Osteoblast (primary cell): ENCODE measurements at regions not wholly inside any gene's neighbourhood (a gene's known extent, or its start where the extent isn't known, plus 50 kb on each side); places are given as distances from the start of the nearest gene placed in this dataset.

Experiments
- DNase-seq: peaks from one replicate; pipeline ENCODE4 v3.0.0; 2011; ENCODE audit warnings: low spot score, mixed read lengths; ENCODE audit not compliant: insufficient read length; ENCODE audit errors: missing footprints
- H2AFZ ChIP-seq: 2 replicates; pipeline ENCODE4 v1.6.0; 2011; ENCODE audit warnings: mild to moderate bottlenecking, low read length
- H3K27ac ChIP-seq: 2 replicates; pipeline ENCODE4 v1.5.1; 2011; ENCODE audit warnings: mild to moderate bottlenecking, low read depth, low read length, moderate library complexity
- H3K27me3 ChIP-seq: 2 replicates; pipeline ENCODE4 v1.6.0; 2012; ENCODE audit warnings: mild to moderate bottlenecking, control low read depth, inconsistent platforms, low read length, moderate library complexity; ENCODE audit not compliant: insufficient read depth
- H3K36me3 ChIP-seq: 2 replicates; pipeline ENCODE4 v1.5.1; 2011; ENCODE audit warnings: mild to moderate bottlenecking, low read length, control low read depth, moderate library complexity; ENCODE audit not compliant: insufficient read depth
- H3K4me1 ChIP-seq: 2 replicates; pipeline ENCODE4 v1.5.1; 2011; ENCODE audit warnings: mild to moderate bottlenecking, low read length, control low read depth, moderate library complexity; ENCODE audit not compliant: insufficient read depth
- H3K4me2 ChIP-seq: 2 replicates; pipeline ENCODE4 v1.6.0; 2011; ENCODE audit warnings: mild to moderate bottlenecking, low read length; ENCODE audit not compliant: insufficient read depth
- H3K4me3 ChIP-seq: fragments of 200-600 bp; sonication (generic); 3 replicates; pipeline ENCODE4 v1.5.1; 2012; ENCODE audit warnings: mild to moderate bottlenecking, low read length, inconsistent platforms; ENCODE audit not compliant: insufficient read depth
- H3K79me2 ChIP-seq: 2 replicates; pipeline ENCODE4 v1.6.0; 2012; ENCODE audit warnings: mild to moderate bottlenecking, low read length, control low read depth, inconsistent platforms; ENCODE audit not compliant: insufficient read depth
- H3K9me3 ChIP-seq: 2 replicates; pipeline ENCODE4 v1.5.1; 2011; ENCODE audit warnings: low read depth, low read length, control low read depth
- H4K20me1 ChIP-seq: 2 replicates; pipeline ENCODE4 v1.6.0; 2012; ENCODE audit warnings: mild to moderate bottlenecking, low read length, control low read depth; ENCODE audit not compliant: insufficient read depth
- TF ChIP-seq, protein P1 (sequence below): IDR thresholded peaks from 2 replicates; pipeline ENCODE4 v1.5.1; 2011; ENCODE audit warnings: mild to moderate bottlenecking, low read depth, low read length, moderate library complexity; ENCODE audit errors: extremely low read depth

GRCh38 chr12:19972325-19973288, 395.7 kb upstream of the PDE3A start:
- H3K27me3 ChIP-seq, result no peaks in the 10 kb centered on the region
- no peak for DNase-seq
- no peak overlapping the region for H3K27ac ChIP-seq
- H4K20me1 ChIP-seq, result no peaks in the 10 kb centered on the region
- no peak overlapping the region for H3K4me2 ChIP-seq
- H2AFZ ChIP-seq, result no peak overlapping the region
- H3K4me1 ChIP-seq, result peaks cover 24% of the 10 kb centered on the region
- H3K4me3 ChIP-seq, result no peak overlapping the region
- TF ChIP-seq, protein P1, sequence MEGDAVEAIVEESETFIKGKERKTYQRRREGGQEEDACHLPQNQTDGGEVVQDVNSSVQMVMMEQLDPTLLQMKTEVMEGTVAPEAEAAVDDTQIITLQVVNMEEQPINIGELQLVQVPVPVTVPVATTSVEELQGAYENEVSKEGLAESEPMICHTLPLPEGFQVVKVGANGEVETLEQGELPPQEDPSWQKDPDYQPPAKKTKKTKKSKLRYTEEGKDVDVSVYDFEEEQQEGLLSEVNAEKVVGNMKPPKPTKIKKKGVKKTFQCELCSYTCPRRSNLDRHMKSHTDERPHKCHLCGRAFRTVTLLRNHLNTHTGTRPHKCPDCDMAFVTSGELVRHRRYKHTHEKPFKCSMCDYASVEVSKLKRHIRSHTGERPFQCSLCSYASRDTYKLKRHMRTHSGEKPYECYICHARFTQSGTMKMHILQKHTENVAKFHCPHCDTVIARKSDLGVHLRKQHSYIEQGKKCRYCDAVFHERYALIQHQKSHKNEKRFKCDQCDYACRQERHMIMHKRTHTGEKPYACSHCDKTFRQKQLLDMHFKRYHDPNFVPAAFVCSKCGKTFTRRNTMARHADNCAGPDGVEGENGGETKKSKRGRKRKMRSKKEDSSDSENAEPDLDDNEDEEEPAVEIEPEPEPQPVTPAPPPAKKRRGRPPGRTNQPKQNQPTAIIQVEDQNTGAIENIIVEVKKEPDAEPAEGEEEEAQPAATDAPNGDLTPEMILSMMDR, result no peak
- no peaks in the 10 kb centered on the region for H3K79me2 ChIP-seq
- H3K36me3 ChIP-seq, result no peaks in the 10 kb centered on the region
- H3K9me3 ChIP-seq, result no peaks in the 10 kb centered on the region

DNA sequence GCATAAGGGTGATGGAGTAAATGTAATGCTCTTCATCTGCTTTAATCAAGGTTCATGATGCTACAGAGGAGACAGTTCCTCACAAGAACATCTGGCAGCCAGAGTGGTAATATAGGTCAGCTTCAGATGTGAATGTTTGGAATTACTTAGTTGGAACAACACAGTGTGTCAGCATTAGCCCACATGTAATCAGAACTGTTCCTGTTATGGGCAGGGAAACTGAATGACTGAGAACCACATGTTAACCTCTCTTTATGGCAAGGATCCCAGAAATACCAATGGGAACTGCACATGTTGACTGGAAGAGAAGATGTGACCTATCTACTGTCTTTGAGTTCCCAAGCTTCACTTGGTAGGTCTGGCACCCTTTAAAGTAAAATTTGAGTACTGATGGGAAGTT, 390.1 kb upstream of the PDE3A start:
- H2AFZ ChIP-seq, result no peak overlapping the region
- TF ChIP-seq, protein P1, result no peak
- H3K36me3 ChIP-seq, result no peaks in the 10 kb centered on the region
- DNase-seq, result peak; percentile 54
- no peaks in the 10 kb centered on the region for H3K79me2 ChIP-seq
- no peaks in the 10 kb centered on the region for H3K27me3 ChIP-seq
- no peak overlapping the region for H3K27ac ChIP-seq
- peaks cover 4% of the 10 kb centered on the region for H3K4me1 ChIP-seq
- no peaks in the 10 kb centered on the region for H4K20me1 ChIP-seq
- no peaks in the 10 kb centered on the region for H3K9me3 ChIP-seq
- no peak overlapping the region for H3K4me2 ChIP-seq
- H3K4me3 ChIP-seq, result no peak overlapping the region

- H3K79me2 ChIP-seq, result no peaks in the 10 kb centered on the region
- H2AFZ ChIP-seq, result no peak overlapping the region
- DNase-seq, result no peak
- H4K20me1 ChIP-seq, result no peaks in the 10 kb centered on the region
- H3K4me2 ChIP-seq, result no peak overlapping the region
- H3K36me3 ChIP-seq, result no peaks in the 10 kb centered on the region
- H3K27me3 ChIP-seq, result no peaks in the 10 kb centered on the region
- H3K4me3 ChIP-seq, result no peak overlapping the region
- no peak overlapping the region for H3K27ac ChIP-seq
- peaks cover 4% of the 10 kb centered on the region for H3K4me1 ChIP-seq
- TF ChIP-seq, protein P1, result no peak
- no peaks in the 10 kb centered on the region for H3K9me3 ChIP-seq
These were observed 388.8 kb upstream of the PDE3A start for GRCh38 chr12:19979584-19979983.

DNA sequence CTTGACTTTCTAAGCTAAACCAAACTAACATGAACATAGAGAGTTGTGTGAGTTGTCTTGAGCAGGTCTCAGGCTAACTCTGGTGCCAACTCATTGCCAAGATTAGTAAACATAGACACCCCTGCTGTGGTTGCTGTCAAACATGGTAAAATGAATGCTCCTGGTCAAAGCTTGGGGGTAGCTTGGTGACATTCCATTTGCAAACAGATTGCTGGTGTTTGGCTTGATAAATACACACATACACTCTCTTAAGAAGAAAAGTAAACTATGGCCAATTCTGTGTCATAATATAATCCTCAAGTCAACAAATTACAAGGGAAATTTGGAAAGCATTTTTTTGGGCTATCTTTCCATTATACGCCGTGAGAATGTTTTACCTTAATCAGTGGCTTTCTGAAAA, 386.4 kb upstream of the PDE3A start:
- TF ChIP-seq, protein P1, result no peak
- no peaks in the 10 kb centered on the region for H3K27me3 ChIP-seq
- no peaks in the 10 kb centered on the region for H3K79me2 ChIP-seq
- H3K36me3 ChIP-seq, result no peaks in the 10 kb centered on the region
- no peak overlapping the region for H3K27ac ChIP-seq
- no peak overlapping the region for H2AFZ ChIP-seq
- peaks cover 4% of the 10 kb centered on the region for H3K4me1 ChIP-seq
- no peak overlapping the region for H3K4me2 ChIP-seq
- no peak overlapping the region for H3K4me3 ChIP-seq
- DNase-seq, result no peak
- H4K20me1 ChIP-seq, result no peaks in the 10 kb centered on the region
- no peaks in the 10 kb centered on the region for H3K9me3 ChIP-seq
